GM19463 (cell line): ENCODE measurements at regions not wholly inside any gene's neighbourhood (a gene's known extent, or its start where the extent isn't known, plus 50 kb on each side); places are given as distances from the start of the nearest gene placed in this dataset.
"Not testable (repeated sequence)": the region's sequence is repeated elsewhere in the genome, so short reads cannot be mapped to it uniquely, and the experiment has no call there.

Source experiments
- ATAC-seq: cut with Tn5 transposase; IDR thresholded peaks from one replicate; pipeline ENCODE4 v1.9.1; 2021; ENCODE audit warnings: mild to moderate bottlenecking, moderate library complexity; ENCODE audit not compliant: unreplicated experiment

GRCh38 chr12:4193821-4194220, 79.7 kb upstream of the CCND2 start:
- ATAC-seq = no peak

- no peak for ATAC-seq
These were observed 81.9 kb upstream of the CCND2 start for GRCh38 chr12:4191642-4192041.

- ATAC-seq = no peak
These were observed 82.4 kb upstream of the CCND2 start for GRCh38 chr12:4191149-4191548.

GRCh38 chr12:4190366-4191063, 83.0 kb upstream of the CCND2 start:
- no peak for ATAC-seq

GRCh38 chr12:4189721-4190120, 83.8 kb upstream of the CCND2 start:
- no peak for ATAC-seq

- ATAC-seq = no peak
These were observed 85.6 kb upstream of the CCND2 start for GRCh38 chr12:4187916-4188315.

- ATAC-seq = not testable (repeated sequence)
These were observed 86.2 kb upstream of the CCND2 start for GRCh38 chr12:4187315-4187714.

- ATAC-seq = no peak
These were observed 95.0 kb upstream of the CCND2 start for GRCh38 chr12:4178424-4179170.

GRCh38 chr12:4177262-4177661, 96.3 kb upstream of the CCND2 start:
- ATAC-seq = no peak

- ATAC-seq = no peak
These were observed 97.4 kb upstream of the CCND2 start for GRCh38 chr12:4176168-4176567.

- no peak for ATAC-seq
These were observed 99.1 kb upstream of the CCND2 start for GRCh38 chr12:4174417-4174816.

GRCh38 chr12:4172999-4173398, 100.6 kb upstream of the CCND2 start:
- no peak for ATAC-seq

- no peak for ATAC-seq
These were observed 101.8 kb upstream of the CCND2 start for GRCh38 chr12:4171742-4172141.

GRCh38 chr12:4169959-4170358, 103.6 kb upstream of the CCND2 start:
- ATAC-seq = no peak

GRCh38 chr12:4169531-4169930, 104.0 kb upstream of the CCND2 start:
- ATAC-seq = no peak

- no peak for ATAC-seq
These were observed 105.5 kb upstream of the CCND2 start for GRCh38 chr12:4168036-4168435.

GRCh38 chr12:4164559-4165558, 108.7 kb upstream of the CCND2 start:
- peak; percentile 54 for ATAC-seq

- ATAC-seq = no peak
These were observed 109.4 kb upstream of the CCND2 start for GRCh38 chr12:4164188-4164558.

- ATAC-seq = no peak
These were observed 111.8 kb upstream of the CCND2 start for GRCh38 chr12:4161718-4162117.

- no peak for ATAC-seq
These were observed 113.1 kb upstream of the CCND2 start for GRCh38 chr12:4160314-4161040.

GRCh38 chr12:4159851-4160250, 113.7 kb upstream of the CCND2 start:
- ATAC-seq = no peak
